ENCODE measurements at regions not wholly inside any gene's neighbourhood (a gene's known extent, or its start where the extent isn't known, plus 50 kb on each side); places are given as distances from the start of the nearest gene placed in this dataset.

DNA sequence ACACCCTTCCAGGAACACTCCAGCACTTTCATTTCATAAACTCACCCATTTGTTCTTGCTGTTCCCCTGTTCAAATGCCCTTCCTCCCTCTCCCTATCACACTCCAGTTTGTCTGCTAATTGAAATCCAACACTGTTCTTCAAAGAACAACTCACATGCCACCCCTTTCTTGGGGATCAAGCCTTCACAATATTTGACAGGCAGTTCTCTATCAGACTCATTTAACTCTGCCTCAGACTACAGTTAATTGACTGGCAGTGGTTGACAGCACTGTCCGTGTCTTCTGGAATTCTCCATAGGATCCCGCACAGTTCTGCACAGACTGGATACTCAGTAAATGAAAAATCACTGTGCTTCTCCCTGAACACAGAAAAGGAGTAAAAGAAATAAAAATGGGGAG, 87.8 kb downstream of the PMP22 start:
- H3K4me3 ChIP-seq (ENCODE audit: control insufficient read depth, low read depth, low read length), result no peak overlapping the region
- no peak for DNase-seq (ENCODE audit: low read depth)
- TF ChIP-seq, protein P1, sequence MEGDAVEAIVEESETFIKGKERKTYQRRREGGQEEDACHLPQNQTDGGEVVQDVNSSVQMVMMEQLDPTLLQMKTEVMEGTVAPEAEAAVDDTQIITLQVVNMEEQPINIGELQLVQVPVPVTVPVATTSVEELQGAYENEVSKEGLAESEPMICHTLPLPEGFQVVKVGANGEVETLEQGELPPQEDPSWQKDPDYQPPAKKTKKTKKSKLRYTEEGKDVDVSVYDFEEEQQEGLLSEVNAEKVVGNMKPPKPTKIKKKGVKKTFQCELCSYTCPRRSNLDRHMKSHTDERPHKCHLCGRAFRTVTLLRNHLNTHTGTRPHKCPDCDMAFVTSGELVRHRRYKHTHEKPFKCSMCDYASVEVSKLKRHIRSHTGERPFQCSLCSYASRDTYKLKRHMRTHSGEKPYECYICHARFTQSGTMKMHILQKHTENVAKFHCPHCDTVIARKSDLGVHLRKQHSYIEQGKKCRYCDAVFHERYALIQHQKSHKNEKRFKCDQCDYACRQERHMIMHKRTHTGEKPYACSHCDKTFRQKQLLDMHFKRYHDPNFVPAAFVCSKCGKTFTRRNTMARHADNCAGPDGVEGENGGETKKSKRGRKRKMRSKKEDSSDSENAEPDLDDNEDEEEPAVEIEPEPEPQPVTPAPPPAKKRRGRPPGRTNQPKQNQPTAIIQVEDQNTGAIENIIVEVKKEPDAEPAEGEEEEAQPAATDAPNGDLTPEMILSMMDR (IDR thresholded peaks at IDR 0.05; ENCODE audit: control insufficient read depth, insufficient read depth, low read depth, low read length, missing control alignments), result no peak

DNA sequence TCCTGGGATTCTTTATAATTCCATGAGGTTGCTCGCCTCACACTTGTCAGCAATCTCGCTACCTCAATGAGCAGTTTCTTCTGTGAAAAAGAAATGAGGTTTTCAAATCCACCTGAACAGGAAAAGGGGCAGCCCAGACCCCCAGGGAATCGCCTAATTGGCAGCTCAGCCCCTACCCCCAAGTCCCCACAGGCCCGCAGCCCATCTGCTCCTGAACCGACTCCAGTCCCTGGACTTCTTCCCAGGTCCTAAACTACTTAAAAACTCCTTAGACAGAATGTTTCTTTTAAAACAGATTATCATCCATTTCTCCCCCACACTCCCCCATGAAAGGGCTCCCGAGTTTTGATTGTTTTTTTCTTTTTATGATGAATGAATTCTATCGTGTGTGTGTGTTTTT, 89.8 kb downstream of the PMP22 start:
- no peak overlapping the region for H3K4me3 ChIP-seq (ENCODE audit: control insufficient read depth, low read depth, low read length)
- TF ChIP-seq, protein P1 (IDR thresholded peaks at IDR 0.05; ENCODE audit: control insufficient read depth, insufficient read depth, low read depth, low read length, missing control alignments), result no peak
- DNase-seq (ENCODE audit: low read depth), result no peak

DNA sequence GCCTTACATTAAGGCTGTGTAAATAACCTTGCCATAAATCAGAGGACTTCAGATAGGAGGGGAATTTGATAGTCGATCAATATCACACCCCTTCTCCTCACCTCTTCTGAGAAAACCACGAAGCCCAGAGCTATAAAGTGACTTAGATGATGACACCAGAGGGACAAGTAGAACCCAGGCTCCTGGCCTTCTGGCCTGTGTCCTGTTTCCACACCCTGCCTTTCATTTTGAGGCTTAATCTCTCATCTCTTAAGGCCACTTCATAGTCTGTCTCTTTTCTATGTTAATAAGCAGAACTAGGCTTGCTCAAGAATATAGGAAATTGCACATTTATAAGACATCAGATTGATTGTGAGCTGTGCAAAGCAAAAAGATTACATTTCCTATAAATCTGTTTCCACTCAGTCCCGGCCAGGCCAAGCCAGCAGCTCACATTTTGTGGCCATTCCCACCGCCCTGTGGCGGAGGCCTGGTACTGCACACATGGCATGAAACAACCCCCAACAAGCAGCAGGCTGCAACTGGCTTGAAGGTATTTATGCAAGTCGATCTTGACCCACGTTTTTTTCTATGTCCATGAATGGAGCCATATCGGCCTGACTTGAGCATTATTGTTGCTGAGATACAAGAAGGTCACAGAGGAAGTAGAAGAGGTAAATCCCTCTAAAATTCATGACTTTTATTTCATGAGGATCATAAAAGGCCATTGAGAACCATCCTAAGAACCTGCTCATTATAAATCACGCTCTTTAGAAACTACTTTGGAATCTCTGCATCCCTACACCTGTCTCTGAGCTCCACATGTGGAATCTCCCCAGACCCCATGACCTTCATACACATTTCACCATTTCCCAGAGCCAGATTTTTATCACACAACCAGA, 93.7 kb downstream of the PMP22 start:
- DNase-seq (ENCODE audit: low read depth), result peak; percentile 53
- H3K4me3 ChIP-seq (ENCODE audit: control insufficient read depth, low read depth, low read length), result no peak overlapping the region
- TF ChIP-seq, protein P1 (IDR thresholded peaks at IDR 0.05; ENCODE audit: control insufficient read depth, insufficient read depth, low read depth, low read length, missing control alignments), result peak; percentile 92

DNA sequence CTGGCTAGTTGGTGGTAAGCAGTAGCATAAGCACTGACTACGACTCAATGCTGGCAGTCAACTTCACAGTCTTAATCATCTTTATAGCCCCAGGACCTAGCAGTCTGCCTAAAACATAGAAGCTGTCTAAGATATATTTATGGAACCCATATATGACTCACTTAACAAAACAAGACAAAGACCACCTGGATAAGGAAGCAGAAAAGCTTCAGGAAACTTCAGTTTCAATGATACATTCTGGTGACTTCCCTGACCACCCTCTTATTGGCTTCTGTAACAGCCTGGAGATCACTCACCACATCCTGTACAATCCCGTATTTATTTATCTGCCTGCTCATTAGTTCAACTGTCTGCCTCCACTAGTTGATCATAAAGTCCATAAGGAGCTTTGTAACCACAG, 95.5 kb downstream of the PMP22 start:
- peak; percentile 32 for DNase-seq (ENCODE audit: low read depth)
- no peak overlapping the region for H3K4me3 ChIP-seq (ENCODE audit: control insufficient read depth, low read depth, low read length)
- TF ChIP-seq, protein P1 (IDR thresholded peaks at IDR 0.05; ENCODE audit: control insufficient read depth, insufficient read depth, low read depth, low read length, missing control alignments), result no peak

DNA sequence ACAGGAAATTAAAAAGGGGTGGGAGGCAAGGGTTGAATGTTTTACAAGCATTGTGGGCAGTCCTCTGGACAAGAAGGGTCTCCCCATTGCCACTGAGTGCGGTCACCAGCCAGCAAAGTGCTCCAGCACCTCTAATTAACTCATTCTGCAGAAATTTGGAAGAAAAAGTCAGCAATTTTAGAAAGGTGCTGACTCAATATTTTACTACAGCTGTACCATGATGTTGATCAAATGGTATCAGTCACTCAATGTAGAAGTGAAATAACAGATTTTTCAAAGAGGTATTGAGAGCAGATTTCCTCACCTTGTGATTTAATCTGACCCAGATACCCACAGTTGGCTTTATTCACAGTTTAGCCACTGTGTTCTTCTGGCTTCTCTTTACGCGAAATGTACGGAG, 96.7 kb downstream of the PMP22 start:
- no peak overlapping the region for H3K4me3 ChIP-seq (ENCODE audit: control insufficient read depth, low read depth, low read length)
- TF ChIP-seq, protein P1 (IDR thresholded peaks at IDR 0.05; ENCODE audit: control insufficient read depth, insufficient read depth, low read depth, low read length, missing control alignments), result no peak
- no peak for DNase-seq (ENCODE audit: low read depth)

DNA sequence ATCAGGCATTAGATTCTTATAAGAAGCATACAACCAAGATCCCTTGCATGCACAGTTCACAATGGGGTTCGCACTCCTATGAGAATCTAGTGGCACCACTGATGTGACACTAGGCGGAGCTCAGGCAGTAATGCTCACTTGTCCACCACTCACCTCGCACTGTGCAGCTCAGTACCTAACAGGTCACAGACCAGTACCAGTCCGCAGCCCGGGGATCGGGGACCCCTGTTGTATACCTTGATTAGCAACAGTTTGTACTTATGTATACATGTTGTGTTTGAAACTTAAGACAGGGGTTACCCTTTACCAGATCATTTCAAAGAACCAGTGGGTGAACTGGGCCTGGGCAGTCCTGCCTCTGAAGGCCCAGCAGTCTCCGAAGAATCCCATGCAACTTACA, 103.7 kb downstream of the PMP22 start:
- H3K4me3 ChIP-seq (ENCODE audit: control insufficient read depth, low read depth, low read length), result no peak overlapping the region
- no peak for DNase-seq (ENCODE audit: low read depth)
- TF ChIP-seq, protein P1 (IDR thresholded peaks at IDR 0.05; ENCODE audit: control insufficient read depth, insufficient read depth, low read depth, low read length, missing control alignments), result no peak
